K562 (cell line): ENCODE measurements at regions not wholly inside any gene's neighbourhood (a gene's known extent, or its start where the extent isn't known, plus 50 kb on each side); places are given as distances from the start of the nearest gene placed in this dataset.

Experiments used
- ATAC-seq: fragments of 200-7000 bp; cut with Tn5 transposase; 3 replicates; pipeline ENCODE4 v1.9.1; 2020; ENCODE audit warnings: moderate library complexity
- BruUV-seq: library from RNA; stranded (reverse); fragments of 400-500 nt; replicated peaks from 2 replicates; lab custom pipeline; 2021; lab: Mats Ljungman, UMichigan
- CTCF ChIA-PET: fragments of 300-600 bp; formaldehyde crosslinking; extraction: SDS; loops from one replicate; lab custom pipeline; 2021; ENCODE audit warnings: low intra/inter-chr PET ratio; lab: Yijun Ruan, JAX
- POLR2A ChIA-PET: fragments of 300-600, 350-650 bp; sonication (Branson Sonifier 250); formaldehyde crosslinking; extraction: SDS; loops from one replicate; lab custom pipeline; 2021; ENCODE audit warnings: antibody characterized with exemption, inconsistent platforms; lab: Yijun Ruan, JAX
- DNase-seq, 4 experiments: peaks; one replicate each; pipeline versions ENCODE4 v3.0.0 to v3.0.0-alpha.2; 2011 to 2018; ENCODE audit warnings: low spot score in 3 of 4, mixed read lengths in 3 of 4; ENCODE audit errors: extremely low read depth in 1 of 4
- FAIRE-seq: peaks from 2 replicates; lab custom pipeline; 2011; peaks lifted over from hg19 to GRCh38; lab: Jason Lieb, UNC
- H2AFZ ChIP-seq: 2 replicates; pipeline ENCODE4 v1.6.0; 2011; ENCODE audit warnings: low read depth, low read length, control low read depth, inconsistent platforms
- H3K27ac ChIP-seq: fragments of 200-600 bp; 3 replicates; pipeline ENCODE4 v1.8.0; 2011; ENCODE audit warnings: low read depth, mild to moderate bottlenecking, control low read depth, inconsistent platforms, low read length, moderate library complexity, mixed read lengths; ENCODE audit errors: extremely low read depth
- H3K27me3 ChIP-seq, 2 experiments: fragments of 300-600 bp in 1 of 2; 2 replicates in 1 of 2; 3 replicates in 1 of 2; pipeline versions ENCODE4 v1.6.0 to v1.8.0; 2011; ENCODE audit warnings: inconsistent platforms in 2 of 2, low read length in 2 of 2, mild to moderate bottlenecking in 1 of 2, mixed read lengths in 1 of 2, moderate library complexity in 1 of 2; ENCODE audit not compliant: control insufficient read depth in 2 of 2, insufficient read depth in 2 of 2
- H3K36me3 ChIP-seq: fragments of 300-600 bp; 3 replicates; pipeline ENCODE4 v1.8.0; 2011; ENCODE audit warnings: mild to moderate bottlenecking, low read length, inconsistent platforms; ENCODE audit not compliant: control insufficient read depth, insufficient read depth
- H3K4me1 ChIP-seq, 2 experiments: fragments of 200-600 bp in 1 of 2; replicated peaks in 1 of 2; 2 replicates in 1 of 2; 3 replicates in 1 of 2; pipeline versions ENCODE4 v1.5.1 to v1.8.0; 2011; ENCODE audit warnings: inconsistent platforms in 2 of 2, low read length in 2 of 2, mild to moderate bottlenecking in 1 of 2, mixed read lengths in 1 of 2, moderate library complexity in 1 of 2; ENCODE audit not compliant: control insufficient read depth in 2 of 2, insufficient read depth in 2 of 2
- H3K4me2 ChIP-seq: 2 replicates; pipeline ENCODE4 v1.6.1; 2011; ENCODE audit warnings: low read length, control low read depth, inconsistent platforms, mixed read lengths; ENCODE audit not compliant: insufficient read depth
- H3K4me3 ChIP-seq: fragments of 200-600 bp; sonication (generic), shearing (Covaris generic); 2 replicates; pipeline ENCODE4 v1.5.1; 2016; ENCODE audit warnings: control low read depth, inconsistent platforms
- H3K79me2 ChIP-seq: fragments of 200-600 bp; 3 replicates; pipeline ENCODE4 v1.8.0; 2011; ENCODE audit warnings: low read length, inconsistent platforms; ENCODE audit not compliant: control insufficient read depth, insufficient read depth
- H3K9ac ChIP-seq, 2 experiments: 2 replicates each; pipeline versions ENCODE4 v1.6.0 to v1.6.1; 2011; ENCODE audit warnings: low read depth in 2 of 2, low read length in 2 of 2, control low read depth in 1 of 2, inconsistent platforms in 1 of 2, mild to moderate bottlenecking in 1 of 2, mixed read lengths in 1 of 2; ENCODE audit not compliant: insufficient read depth in 1 of 2
- H3K9me1 ChIP-seq: one replicate; pipeline ENCODE4 v1.6.0; 2011; ENCODE audit warnings: inconsistent platforms, mild to moderate bottlenecking, low read length, moderate library complexity; ENCODE audit not compliant: control insufficient read depth, insufficient read depth
- H3K9me3 ChIP-seq: replicated peaks from 2 replicates; pipeline ENCODE4 v1.5.1; 2011; ENCODE audit warnings: low read depth, low read length, inconsistent platforms; ENCODE audit not compliant: control insufficient read depth, insufficient read depth
- H4K20me1 ChIP-seq: replicated peaks from 2 replicates; pipeline ENCODE4 v1.6.1; 2011; ENCODE audit warnings: low read length, inconsistent platforms, mixed read lengths; ENCODE audit not compliant: control insufficient read depth, insufficient read depth
- ATF3 ChIP-seq, 2 experiments: fragments of 450-650 bp in 1 of 2; sonication (generic) in 1 of 2; formaldehyde crosslinking in 1 of 2; IDR thresholded peaks in 1 of 2; conservative IDR thresholded peaks in 1 of 2; 2 replicates each; pipeline versions ENCODE4 v1.6.1 to v1.8.1; 2016 to 2023; ENCODE audit warnings: mild to moderate bottlenecking in 2 of 2, moderate library complexity in 2 of 2, inconsistent platforms in 1 of 2, missing genetic modification reagents in 1 of 2
- WGBS: fragments of 100-300 bp; shearing (Covaris generic); methylation state at CpG from one replicate; pipeline ENCODE4 v1.1.6; 2016; ENCODE audit warnings: low coverage, mixed read lengths; ENCODE audit not compliant: insufficient coverage; ENCODE audit errors: missing lambda C conversion rate; 5-methylcytosine and 5-hydroxymethylcytosine counted together
- in situ Hi-C: fragments of 300-500 bp; cut with MboI; formaldehyde crosslinking; loops from 4 replicates; pipeline ENCODE4 v1.15.0; 2018; ENCODE audit warnings: inconsistent platforms, mixed read lengths
- intact Hi-C: fragments of 100-400 bp; cut with micrococcal nuclease; formaldehyde crosslinking; loops from 2 replicates; pipeline ENCODE4 v1.14.2; 2022
- TF ChIP-seq, protein P1 (sequence below): sonication (generic); formaldehyde crosslinking; IDR thresholded peaks from 2 replicates; pipeline ENCODE4 v1.8.1; 2023; ENCODE audit warnings: mild to moderate bottlenecking, missing genetic modification reagents, moderate library complexity

- TF ChIP-seq, protein P1, sequence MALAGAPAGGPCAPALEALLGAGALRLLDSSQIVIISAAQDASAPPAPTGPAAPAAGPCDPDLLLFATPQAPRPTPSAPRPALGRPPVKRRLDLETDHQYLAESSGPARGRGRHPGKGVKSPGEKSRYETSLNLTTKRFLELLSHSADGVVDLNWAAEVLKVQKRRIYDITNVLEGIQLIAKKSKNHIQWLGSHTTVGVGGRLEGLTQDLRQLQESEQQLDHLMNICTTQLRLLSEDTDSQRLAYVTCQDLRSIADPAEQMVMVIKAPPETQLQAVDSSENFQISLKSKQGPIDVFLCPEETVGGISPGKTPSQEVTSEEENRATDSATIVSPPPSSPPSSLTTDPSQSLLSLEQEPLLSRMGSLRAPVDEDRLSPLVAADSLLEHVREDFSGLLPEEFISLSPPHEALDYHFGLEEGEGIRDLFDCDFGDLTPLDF = no peak
- TF ChIP-seq ATF3 (IDR thresholded peaks at IDR 0.05) (peak; percentile 38; the same call in 1 of the 2 replicates), ATF3 (CRISPR knock-in tag; conservative IDR thresholded peaks at IDR 0.05) (no peak)
- TF ChIP-seq, all 486 proteins: peak for 1
- Histone ChIP-seq H4K20me1 (no peaks in the 10 kb centered on the region; the same call in 1 of the 2 replicates), H3K9ac (no peak overlapping the region), H3K4me2 (no peak overlapping the region), H3K36me3 (no peaks in the 10 kb centered on the region), H3K79me2 (no peaks in the 10 kb centered on the region), H3K4me3 (no peak overlapping the region), H3K27ac (no peak overlapping the region), H3K27me3 (peaks cover 6 to 56% of the 10 kb centered on the region in 2 experiments), H3K4me1 (no peaks in the 10 kb centered on the region), H3K9me3 (no peaks in the 10 kb centered on the region), H2AFZ (no peak overlapping the region), H3K9me1 (no peaks in the 10 kb centered on the region)
- in situ Hi-C loops (no loop called here), intact Hi-C loops (no loop called here)
- BruUV-seq = no TSS peak
- ATAC-seq (no peak), FAIRE-seq (no peak), DNase-seq (no peak)
- WGBS = 1% methylated on average over 9 of the region's 9 CpGs
- CTCF ChIA-PET = no interaction called here
- POLR2A ChIA-PET = interaction anchor here (0.6 kb wide), 1 partner anchor 53 kb away, joined by 4 read pairs; no protein-coding TSS in a partner anchor
These were observed 56.1 kb upstream of the FOXQ1 start for GRCh38 chr6:1255636-1256365.
